UCSD-AML1 (cell line): ENCODE measurements at regions not wholly inside any gene's neighbourhood (a gene's known extent, or its start where the extent isn't known, plus 50 kb on each side); places are given as distances from the start of the nearest gene placed in this dataset.
"Not testable (repeated sequence)": the region's sequence is repeated elsewhere in the genome, so short reads cannot be mapped to it uniquely, and the experiment has no call there.

Experiments used
- DNase-seq: peaks from one replicate; lab custom pipeline; 2025; ENCODE audit not compliant: unreplicated experiment; lab: John Stamatoyannopoulos, UW

DNA sequence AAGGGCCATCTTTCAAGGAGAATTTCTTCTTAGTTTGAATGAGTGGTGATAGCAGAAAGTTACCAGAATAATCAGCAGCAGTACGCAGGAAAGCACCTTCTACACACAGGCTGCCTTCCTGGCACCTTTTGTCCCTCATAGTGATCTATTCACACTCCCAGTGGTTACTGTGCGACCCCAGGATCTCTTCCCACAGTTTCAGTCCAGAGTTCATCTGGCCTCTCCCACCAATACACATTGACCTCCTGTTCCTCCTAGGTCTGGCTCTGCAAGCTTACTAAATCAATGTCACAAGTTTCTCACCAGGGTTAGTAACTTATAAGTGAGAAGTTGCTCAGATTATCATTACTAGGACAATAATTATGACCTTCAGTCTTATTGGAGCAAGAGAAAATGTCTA is 99.1 kb upstream of the PIK3R1 start:
- DNase-seq: no peak

DNA sequence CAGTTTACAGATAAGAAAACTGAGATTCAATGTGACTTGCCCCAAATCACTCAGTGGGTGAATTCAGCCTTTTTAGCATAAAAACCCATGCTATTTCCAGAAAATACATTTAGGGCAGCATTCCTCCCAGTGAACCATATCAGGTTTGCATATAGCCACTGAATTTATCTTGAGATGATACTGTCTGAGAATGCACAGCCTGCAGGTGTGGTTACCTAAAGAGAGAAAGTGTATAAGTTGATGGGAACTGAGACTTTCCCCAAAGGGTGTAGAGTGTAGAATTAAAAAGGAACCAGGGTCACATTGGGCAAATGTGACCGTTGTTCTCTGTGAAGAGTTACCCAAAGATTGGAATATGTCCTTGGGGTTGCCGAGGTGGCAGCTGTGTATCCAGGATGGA is 100.0 kb upstream of the PIK3R1 start:
- DNase-seq: no peak

DNA sequence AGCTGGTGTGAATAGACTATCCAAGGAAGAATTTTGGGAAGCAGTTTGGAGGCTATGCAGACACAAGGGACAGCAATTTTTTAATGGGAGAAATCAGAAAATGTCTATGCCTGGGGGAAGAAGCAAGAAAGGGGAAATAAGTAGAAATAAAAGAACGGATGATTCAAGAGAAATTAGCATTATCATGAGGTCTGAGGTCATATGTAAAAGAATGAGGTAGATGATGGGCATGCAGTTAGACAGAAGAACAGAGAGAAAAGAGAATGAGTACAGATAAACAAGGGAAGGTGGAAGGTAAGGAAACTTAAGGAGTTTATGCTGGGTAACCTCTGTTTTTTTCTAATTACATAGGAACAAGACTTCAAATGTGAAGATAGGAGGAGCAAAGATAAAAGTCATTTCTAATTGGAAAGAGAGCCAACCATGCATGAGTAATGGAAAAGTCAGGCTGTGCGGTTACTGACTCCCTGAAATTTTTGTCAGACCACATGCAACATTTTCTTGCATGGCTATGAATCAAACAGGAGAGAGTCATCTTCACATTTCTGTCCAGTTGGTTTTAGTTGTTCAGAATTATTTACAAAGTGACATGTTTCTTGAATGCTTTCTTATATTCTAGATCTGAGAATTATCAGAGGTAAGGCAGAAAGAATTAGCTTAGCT is 101.0 kb upstream of the PIK3R1 start:
- DNase-seq: no peak

- no peak for DNase-seq
Observed at GRCh38 chr5:68112658-68113057, 102.9 kb upstream of the PIK3R1 start.

- no peak for DNase-seq
Observed at GRCh38 chr5:68110894-68111293, 104.7 kb upstream of the PIK3R1 start.

- DNase-seq: no peak
Observed at GRCh38 chr5:68110264-68110663, 105.3 kb upstream of the PIK3R1 start.

GRCh38 chr5:68104217-68104616 is 111.3 kb upstream of the PIK3R1 start:
- not testable (repeated sequence) for DNase-seq

DNA sequence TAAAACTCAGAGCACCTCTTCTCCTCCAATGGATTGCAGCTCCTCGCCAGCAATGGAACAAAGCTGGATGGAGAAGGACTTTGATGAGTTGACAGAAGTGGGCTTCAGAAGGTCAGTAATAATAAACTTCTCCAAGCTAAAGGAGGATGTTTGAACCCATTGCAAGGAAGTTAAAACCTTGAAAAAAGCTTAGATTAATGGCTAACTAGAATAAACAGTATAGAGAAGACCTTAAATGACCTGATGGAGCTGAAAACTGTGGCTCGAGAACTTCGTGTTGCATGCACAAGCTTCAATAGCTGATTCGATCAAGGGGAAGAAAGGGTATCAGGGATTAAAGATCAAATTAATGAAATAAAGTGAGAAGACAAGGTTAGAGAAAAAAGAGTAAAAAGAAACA is 112.3 kb upstream of the PIK3R1 start:
- DNase-seq: not testable (repeated sequence)

DNA sequence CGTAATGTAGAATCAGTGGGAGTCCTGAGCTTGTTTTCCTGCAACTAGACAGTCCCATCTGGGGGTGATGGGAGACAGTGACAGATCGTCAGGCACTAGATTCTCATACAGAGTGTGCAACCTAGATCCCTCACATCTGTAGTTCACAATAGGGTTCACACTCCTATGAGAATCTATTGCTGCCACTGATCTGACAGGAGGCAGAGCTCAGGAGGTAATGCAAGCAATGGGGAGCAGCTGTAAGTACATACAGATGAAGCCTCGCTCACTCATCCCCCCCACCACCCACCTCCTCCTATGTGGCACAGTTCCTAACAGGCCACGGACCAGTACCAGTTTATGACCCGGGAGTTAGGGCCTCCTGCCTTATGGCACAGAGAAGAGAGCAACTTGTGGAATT is 116.2 kb upstream of the PIK3R1 start:
- DNase-seq: no peak

DNA sequence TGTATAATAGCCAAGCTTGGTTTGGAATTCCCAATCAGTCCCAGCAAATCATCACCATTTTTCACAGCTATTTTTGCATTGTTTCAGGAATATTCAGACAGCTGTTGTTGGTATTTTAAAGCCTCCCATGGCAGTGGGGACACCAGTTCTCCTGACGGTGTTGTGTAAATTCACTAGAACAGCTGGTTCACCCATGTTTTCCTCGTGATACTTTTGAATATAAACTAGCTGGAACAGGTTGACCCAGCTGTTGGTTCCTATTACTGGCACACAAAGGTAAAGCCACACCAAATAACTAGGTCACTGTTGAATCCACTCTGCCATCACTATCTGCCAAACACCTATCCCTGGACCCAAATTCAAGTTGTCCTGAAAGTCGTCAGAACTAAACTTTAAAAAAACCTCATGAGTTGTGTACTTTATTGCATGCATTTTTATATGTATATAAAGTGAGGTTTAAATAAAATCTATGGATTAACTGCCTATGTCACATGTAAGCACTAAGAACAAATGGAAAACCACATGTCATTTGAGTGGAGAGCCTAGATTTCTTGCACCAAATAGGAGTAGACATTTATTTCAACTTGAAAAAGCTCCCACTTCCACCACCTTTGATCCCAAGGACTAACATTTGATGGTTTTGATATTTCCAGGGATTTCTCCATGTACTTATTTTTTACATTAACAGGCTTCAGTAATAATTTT is 121.9 kb upstream of the PIK3R1 start:
- DNase-seq: no peak

GRCh38 chr5:68088302-68088701 is 127.3 kb upstream of the PIK3R1 start:
- no peak for DNase-seq

DNA sequence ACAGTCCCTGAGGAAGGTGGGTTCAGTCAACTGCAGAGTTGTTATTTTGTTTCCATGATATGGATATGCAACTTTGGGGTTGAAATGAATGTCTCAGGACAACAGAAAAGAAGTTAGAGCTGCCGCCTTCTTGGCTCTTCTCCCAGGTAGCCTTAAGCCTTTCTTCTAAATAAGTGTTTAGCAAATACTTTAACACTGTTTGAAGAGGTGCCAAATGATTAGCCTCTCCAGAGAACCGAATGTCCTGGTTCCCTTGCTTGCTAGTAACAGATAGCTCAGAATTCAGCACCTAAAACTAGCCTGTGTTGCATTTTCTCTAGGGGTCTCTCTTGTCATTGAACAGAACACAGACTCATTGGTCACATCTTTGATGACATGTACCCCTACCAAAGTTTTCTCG is 127.7 kb upstream of the PIK3R1 start:
- no peak for DNase-seq

DNA sequence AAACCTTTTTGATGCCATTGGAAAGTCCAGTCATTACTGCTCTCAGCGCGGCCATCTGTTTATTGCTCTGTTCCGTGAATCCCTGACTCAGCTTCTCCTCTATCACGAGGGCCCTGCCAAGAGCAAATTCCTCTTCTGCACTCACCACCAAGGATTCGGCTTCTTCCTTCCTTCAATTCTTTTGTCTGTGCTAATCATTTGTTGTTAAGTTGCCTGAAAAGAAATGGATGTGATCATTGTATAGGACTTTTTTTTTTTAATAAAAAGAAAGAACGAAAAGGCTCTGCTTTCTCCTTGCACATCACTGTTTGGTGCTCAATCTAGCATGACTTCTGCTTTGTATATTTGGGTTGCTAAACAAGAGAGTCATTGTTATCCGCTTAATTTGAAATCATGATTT is 128.7 kb upstream of the PIK3R1 start:
- DNase-seq: no peak

DNA sequence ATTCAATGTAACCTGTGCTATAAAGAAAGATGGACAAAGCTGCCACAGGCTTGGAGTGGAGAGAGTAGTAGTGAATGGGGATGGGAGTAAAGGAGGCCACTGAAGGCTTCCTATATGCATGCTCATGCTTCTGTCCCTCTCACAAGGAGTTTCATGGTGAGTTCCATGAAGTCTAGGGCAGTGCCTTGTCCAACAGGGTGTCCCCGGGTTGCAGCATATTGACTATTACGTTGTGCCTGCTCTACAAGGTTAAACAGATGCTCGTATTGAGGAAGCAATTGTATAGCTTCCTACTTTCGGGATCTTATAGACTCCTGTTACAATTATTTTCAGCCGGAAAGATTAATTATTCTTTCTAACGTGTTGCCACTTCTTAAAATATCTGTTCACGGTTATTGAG is 129.1 kb upstream of the PIK3R1 start:
- DNase-seq: no peak

GRCh38 chr5:68084396-68084795 is 131.2 kb upstream of the PIK3R1 start:
- DNase-seq: no peak

DNA sequence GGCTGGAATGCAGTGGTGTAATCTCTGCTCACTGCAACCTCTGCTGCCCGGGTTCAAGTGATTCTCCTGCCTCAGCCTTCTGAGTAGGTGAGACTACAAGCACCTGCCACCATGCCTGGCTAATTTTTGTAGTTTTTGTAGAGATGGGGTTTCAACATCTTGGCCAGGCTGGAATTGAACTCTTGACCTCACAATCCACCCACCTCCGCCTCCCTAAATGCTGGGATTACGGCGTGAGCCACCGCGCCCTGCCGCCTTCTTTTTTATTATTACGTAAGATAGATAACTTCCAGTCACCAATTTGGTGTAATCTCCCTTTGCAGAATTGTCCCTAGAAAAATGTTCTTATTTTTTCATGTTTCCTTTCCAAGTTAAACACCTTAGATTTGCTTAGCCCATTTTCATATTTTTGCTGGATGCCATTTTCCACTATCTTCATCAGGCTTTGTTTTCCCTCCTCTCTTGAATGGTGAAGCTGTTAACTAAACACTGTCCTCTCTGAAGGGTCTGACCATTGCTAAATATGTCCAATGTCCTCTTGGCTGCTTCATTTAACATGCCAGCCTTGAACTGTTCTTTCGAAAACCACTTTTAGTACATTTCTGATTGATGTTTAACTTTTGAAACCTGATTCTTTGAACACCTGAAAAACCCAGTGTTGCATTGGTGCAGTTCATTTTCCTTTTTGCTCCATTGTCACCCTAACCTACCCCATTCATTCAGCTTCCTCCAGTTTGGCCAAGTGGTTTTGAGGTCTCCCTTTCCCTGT is 135.1 kb upstream of the PIK3R1 start:
- no peak for DNase-seq

GRCh38 chr5:68077349-68077894 is 138.1 kb upstream of the PIK3R1 start:
- DNase-seq: no peak

DNA sequence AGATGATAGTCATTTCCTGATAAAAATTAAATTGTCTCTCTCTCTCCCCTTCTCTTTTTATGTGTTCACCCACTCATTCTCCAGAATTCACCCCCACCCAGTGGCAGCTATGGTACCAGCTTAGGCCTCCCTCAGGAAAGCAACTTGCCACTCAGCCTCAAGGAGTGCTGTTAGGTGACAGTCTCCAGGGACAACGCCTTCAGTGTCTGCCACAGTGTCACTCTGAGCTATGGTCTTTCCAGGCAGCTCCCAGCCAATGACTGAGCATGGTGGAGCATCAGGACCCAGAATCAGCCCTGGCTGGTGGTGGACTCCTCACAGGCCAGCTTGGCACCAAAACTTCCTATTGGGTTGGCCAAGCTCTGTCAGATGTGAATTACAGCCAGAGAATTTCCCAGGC is 140.9 kb upstream of the PIK3R1 start:
- no peak for DNase-seq

DNA sequence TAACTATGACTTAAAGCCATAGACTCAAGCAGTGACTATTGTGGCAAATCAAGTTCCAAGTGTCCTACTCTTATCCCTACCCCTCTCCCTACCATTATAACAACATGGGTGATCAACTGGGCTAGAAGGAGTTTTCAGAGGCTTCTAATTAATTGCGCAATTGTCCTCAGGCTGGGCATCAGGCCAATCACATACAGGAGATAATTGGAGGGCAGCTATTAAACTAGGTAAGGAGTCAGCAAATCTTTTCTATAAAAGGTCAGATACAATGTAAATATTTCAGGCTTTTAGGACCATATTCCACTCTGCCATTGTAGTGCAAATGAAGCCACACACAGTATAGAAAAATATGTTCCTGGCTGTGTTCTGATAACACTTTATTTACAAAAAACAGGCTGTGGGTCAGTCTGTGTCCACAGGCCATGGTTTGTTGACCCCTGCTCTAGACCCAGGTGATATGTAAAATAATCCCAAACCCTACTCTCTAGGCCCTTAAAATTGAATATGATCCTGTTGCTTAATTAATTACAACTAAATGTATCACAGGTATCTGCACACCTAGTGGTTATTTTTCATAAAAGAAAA is 141.4 kb upstream of the PIK3R1 start:
- DNase-seq: no peak

DNA sequence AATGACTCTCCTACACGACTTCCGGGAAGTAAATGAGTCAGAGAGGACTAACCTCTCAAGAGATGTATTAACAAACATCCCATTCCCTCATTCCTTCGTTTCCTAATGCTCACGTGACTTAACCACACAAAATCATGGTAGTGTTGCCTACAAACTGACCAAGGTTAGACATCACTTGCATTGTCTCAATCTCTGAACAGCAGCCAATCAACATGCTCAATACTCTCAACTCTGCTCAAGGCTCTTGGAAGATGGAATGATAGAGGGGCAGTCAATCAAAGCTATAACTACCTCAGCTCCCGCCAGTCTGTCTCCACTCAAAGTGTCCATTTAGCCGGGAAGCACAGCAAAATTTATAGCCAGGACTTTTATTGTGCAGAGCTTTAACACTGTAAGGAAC is 143.8 kb upstream of the PIK3R1 start:
- DNase-seq: no peak

- no peak for DNase-seq
Observed at GRCh38 chr5:68071282-68071632, 144.3 kb upstream of the PIK3R1 start.
